ENCODE measurements at regions not wholly inside any gene's neighbourhood (a gene's known extent, or its start where the extent isn't known, plus 50 kb on each side); places are given as distances from the start of the nearest gene placed in this dataset.

GRCh38 chr21:28492127-28492526 is 500.6 kb downstream of the LTN1 start:
- no peaks in the 10 kb centered on the region for H3K79me2 ChIP-seq (ENCODE audit: control insufficient read depth, insufficient read depth, low read length)
- no peaks in the 10 kb centered on the region for H4K20me1 ChIP-seq (replicated peaks; ENCODE audit: control insufficient read depth, extremely low read depth, insufficient read depth, low read length)
- H3K27me3 ChIP-seq (ENCODE audit: control insufficient read depth in 2 of 2, insufficient read depth in 2 of 2, low read length in 2 of 2) = no peaks in the 10 kb centered on the region
- DNase-seq (ENCODE audit: low read depth, low spot score) (no peak), FAIRE-seq (no peak)
- BruUV-seq (replicated peaks) = no TSS peak
- no peaks in the 10 kb centered on the region for H3K4me1 ChIP-seq (ENCODE audit: control insufficient read depth, extremely low read depth, insufficient read depth, low read length)
- no peak for TF ChIP-seq POLR2AphosphoS5 (IDR thresholded peaks at IDR 0.05; ENCODE audit: insufficient read depth, low read depth, low read length)
- no peak for TF ChIP-seq CTCF (IDR thresholded peaks at IDR 0.05; ENCODE audit: extremely low read depth in 1 of 2, insufficient read depth in 1 of 2, low read depth in 1 of 2, low read length in 2 of 2)
- TF ChIP-seq EZH2 (IDR thresholded peaks at IDR 0.05; ENCODE audit: borderline replicate concordance, low read depth, low read length, severe bottlenecking) = no peak
- no peak for TF ChIP-seq JUN (IDR thresholded peaks at IDR 0.05; ENCODE audit: borderline replicate concordance, insufficient read depth, insufficient read length, low read depth)
- no peak for TF ChIP-seq MAX (IDR thresholded peaks at IDR 0.05; ENCODE audit: insufficient read depth, insufficient read length)
- TF ChIP-seq MYC (IDR thresholded peaks at IDR 0.05; ENCODE audit: low read depth, low read length) = no peak
- no peak for TF ChIP-seq GATA2 (IDR thresholded peaks at IDR 0.05; ENCODE audit: insufficient read depth, insufficient read length, low read depth, low read length)
- no peak for TF ChIP-seq POLR2A (IDR thresholded peaks at IDR 0.05; ENCODE audit: low read depth, low read length)
- no peak for TF ChIP-seq FOS (IDR thresholded peaks at IDR 0.05; ENCODE audit: borderline replicate concordance, insufficient read depth, low read length)
- no peaks in the 10 kb centered on the region for H3K9me1 ChIP-seq (replicated peaks; ENCODE audit: control insufficient read depth, extremely low read depth, insufficient read depth, low read length)
- H3K9me3 ChIP-seq (replicated peaks; ENCODE audit: control insufficient read depth, insufficient read depth, low read length) = no peaks in the 10 kb centered on the region
- dilution Hi-C loops (cut with MboI; ENCODE audit: extremely low pct_ligation_motif_present, low sequenced_read_pairs) = no loop called here
- POLR2A ChIA-PET = no interaction called here
- no peak overlapping the region for H2AFZ ChIP-seq (ENCODE audit: low read depth, low read length)
- H3K9ac ChIP-seq (replicated peaks; ENCODE audit: extremely low read depth, insufficient read depth, low read length) = no peak overlapping the region
- H3K4me3 ChIP-seq (replicated peaks in 1 of 3; ENCODE audit: insufficient read depth in 1 of 3, low read depth in 1 of 3, low read length in 3 of 3) = no peak overlapping the region
- H3K36me3 ChIP-seq (ENCODE audit: control insufficient read depth in 2 of 2, extremely low read depth in 1 of 2, insufficient read depth in 2 of 2, low read length in 2 of 2) = no peaks in the 10 kb centered on the region
- no peak overlapping the region for H3K4me2 ChIP-seq (ENCODE audit: insufficient read depth, low read length)
- CTCF ChIA-PET = no interaction called here
- intact Hi-C loops (cut with micrococcal nuclease) = no loop called here
- H3K27ac ChIP-seq (ENCODE audit: insufficient read depth, low read depth, low read length) = no peak overlapping the region
